ENCODE measurements at regions not wholly inside any gene's neighbourhood (a gene's known extent, or its start where the extent isn't known, plus 50 kb on each side); places are given as distances from the start of the nearest gene placed in this dataset.

- intact Hi-C loops (cut with DNase I; ENCODE audit: low total_unique reads), result no loop called here
- H3K27ac ChIP-seq, result no peak overlapping the region
- DNase-seq (ENCODE audit: low spot score in 2 of 2), result no peak
- H3K4me3 ChIP-seq, result no peak overlapping the region
- TF ChIP-seq POLR2AphosphoS5 (IDR thresholded peaks at IDR 0.05) (no peak), CTCF (IDR thresholded peaks at IDR 0.05) (no peak), POLR2A (IDR thresholded peaks at IDR 0.05) (no peak)
- no peaks in the 10 kb centered on the region for H3K36me3 ChIP-seq
- H3K9me3 ChIP-seq, result peaks cover 6 to 19% of the 10 kb centered on the region in 2 donors
- no peaks in the 10 kb centered on the region for H3K4me1 ChIP-seq
- no peaks in the 10 kb centered on the region for H3K27me3 ChIP-seq
These were observed 99.8 kb upstream of the C1orf21 start for GRCh38 chr1:184287001-184287400.

- Histone ChIP-seq H3K36me3 (no peaks in the 10 kb centered on the region), H3K27ac (no peak overlapping the region), H3K9me3 (peaks cover 6 to 19% of the 10 kb centered on the region in 2 donors), H3K4me3 (no peak overlapping the region), H3K27me3 (no peaks in the 10 kb centered on the region), H3K4me1 (no peaks in the 10 kb centered on the region)
- TF ChIP-seq CTCF (IDR thresholded peaks at IDR 0.05) (no peak), POLR2A (IDR thresholded peaks at IDR 0.05) (no peak), POLR2AphosphoS5 (IDR thresholded peaks at IDR 0.05) (no peak)
- DNase-seq (ENCODE audit: low spot score in 2 of 2), result no peak
- intact Hi-C loops (cut with DNase I; ENCODE audit: low total_unique reads), result no loop called here
These were observed 96.8 kb upstream of the C1orf21 start for GRCh38 chr1:184289825-184290550.

- no peak for DNase-seq (ENCODE audit: low spot score in 2 of 2)
- Histone ChIP-seq H3K27ac (no peak overlapping the region), H3K9me3 (peaks cover 6 to 16% of the 10 kb centered on the region in 2 donors), H3K27me3 (no peaks in the 10 kb centered on the region), H3K36me3 (no peaks in the 10 kb centered on the region), H3K4me3 (no peak overlapping the region), H3K4me1 (no peaks in the 10 kb centered on the region)
- TF ChIP-seq POLR2AphosphoS5 (IDR thresholded peaks at IDR 0.05) (no peak), POLR2A (IDR thresholded peaks at IDR 0.05) (no peak), CTCF (IDR thresholded peaks at IDR 0.05) (no peak)
- intact Hi-C loops (cut with DNase I; ENCODE audit: low total_unique reads), result no loop called here
These were observed 95.1 kb upstream of the C1orf21 start for GRCh38 chr1:184291701-184292100.

GRCh38 chr1:184292101-184292500, 94.7 kb upstream of the C1orf21 start:
- H3K4me3 ChIP-seq, result no peak overlapping the region
- H3K27me3 ChIP-seq, result no peaks in the 10 kb centered on the region
- H3K27ac ChIP-seq, result no peak overlapping the region
- peaks cover 6 to 12% of the 10 kb centered on the region in 2 donors for H3K9me3 ChIP-seq
- H3K36me3 ChIP-seq, result no peaks in the 10 kb centered on the region
- DNase-seq (ENCODE audit: low spot score in 2 of 2), result no peak
- no peaks in the 10 kb centered on the region for H3K4me1 ChIP-seq
- intact Hi-C loops (cut with DNase I; ENCODE audit: low total_unique reads), result no loop called here
- TF ChIP-seq POLR2A (IDR thresholded peaks at IDR 0.05), result no peak
- TF ChIP-seq CTCF (IDR thresholded peaks at IDR 0.05), result no peak
- TF ChIP-seq POLR2AphosphoS5 (IDR thresholded peaks at IDR 0.05), result no peak

- Histone ChIP-seq H3K4me3 (no peak overlapping the region), H3K9me3 (peaks cover 6 to 12% of the 10 kb centered on the region in 2 donors), H3K4me1 (no peaks in the 10 kb centered on the region), H3K27me3 (no peaks in the 10 kb centered on the region), H3K36me3 (no peaks in the 10 kb centered on the region), H3K27ac (no peak overlapping the region)
- intact Hi-C loops (cut with DNase I; ENCODE audit: low total_unique reads), result no loop called here
- DNase-seq (ENCODE audit: low spot score in 2 of 2), result no peak
- TF ChIP-seq POLR2AphosphoS5 (IDR thresholded peaks at IDR 0.05), result no peak
- TF ChIP-seq CTCF (IDR thresholded peaks at IDR 0.05), result no peak
- no peak for TF ChIP-seq POLR2A (IDR thresholded peaks at IDR 0.05)
These were observed 92.7 kb upstream of the C1orf21 start for GRCh38 chr1:184294101-184294500.

All from breast epithelium (tissue), 4 donors.